K562 (cell line): ENCODE measurements at regions not wholly inside any gene's neighbourhood (a gene's known extent, or its start where the extent isn't known, plus 50 kb on each side); places are given as distances from the start of the nearest gene placed in this dataset.

Experiments
- ATAC-seq: fragments of 200-7000 bp; cut with Tn5 transposase; 3 replicates; pipeline ENCODE4 v1.9.1; 2020; ENCODE audit warnings: moderate library complexity
- BruUV-seq: library from RNA; stranded (reverse); fragments of 400-500 nt; replicated peaks from 2 replicates; lab custom pipeline; 2021; lab: Mats Ljungman, UMichigan
- CTCF ChIA-PET: fragments of 300-600 bp; formaldehyde crosslinking; extraction: SDS; loops from one replicate; lab custom pipeline; 2021; ENCODE audit warnings: low intra/inter-chr PET ratio; lab: Yijun Ruan, JAX
- POLR2A ChIA-PET: fragments of 300-600, 350-650 bp; sonication (Branson Sonifier 250); formaldehyde crosslinking; extraction: SDS; loops from one replicate; lab custom pipeline; 2021; ENCODE audit warnings: antibody characterized with exemption, inconsistent platforms; lab: Yijun Ruan, JAX
- DNase-seq, 4 experiments: peaks; one replicate each; pipeline versions ENCODE4 v3.0.0 to v3.0.0-alpha.2; 2011 to 2018; ENCODE audit warnings: low spot score in 3 of 4, mixed read lengths in 3 of 4; ENCODE audit errors: extremely low read depth in 1 of 4
- FAIRE-seq: peaks from 2 replicates; lab custom pipeline; 2011; peaks lifted over from hg19 to GRCh38; lab: Jason Lieb, UNC
- H2AFZ ChIP-seq: 2 replicates; pipeline ENCODE4 v1.6.0; 2011; ENCODE audit warnings: low read depth, low read length, control low read depth, inconsistent platforms
- H3K27ac ChIP-seq: fragments of 200-600 bp; 3 replicates; pipeline ENCODE4 v1.8.0; 2011; ENCODE audit warnings: low read depth, mild to moderate bottlenecking, control low read depth, inconsistent platforms, low read length, moderate library complexity, mixed read lengths; ENCODE audit errors: extremely low read depth
- H3K27me3 ChIP-seq, 2 experiments: fragments of 300-600 bp in 1 of 2; 2 replicates in 1 of 2; 3 replicates in 1 of 2; pipeline versions ENCODE4 v1.6.0 to v1.8.0; 2011; ENCODE audit warnings: inconsistent platforms in 2 of 2, low read length in 2 of 2, mild to moderate bottlenecking in 1 of 2, mixed read lengths in 1 of 2, moderate library complexity in 1 of 2; ENCODE audit not compliant: control insufficient read depth in 2 of 2, insufficient read depth in 2 of 2
- H3K36me3 ChIP-seq: fragments of 300-600 bp; 3 replicates; pipeline ENCODE4 v1.8.0; 2011; ENCODE audit warnings: mild to moderate bottlenecking, low read length, inconsistent platforms; ENCODE audit not compliant: control insufficient read depth, insufficient read depth
- H3K4me1 ChIP-seq, 2 experiments: fragments of 200-600 bp in 1 of 2; replicated peaks in 1 of 2; 2 replicates in 1 of 2; 3 replicates in 1 of 2; pipeline versions ENCODE4 v1.5.1 to v1.8.0; 2011; ENCODE audit warnings: inconsistent platforms in 2 of 2, low read length in 2 of 2, mild to moderate bottlenecking in 1 of 2, mixed read lengths in 1 of 2, moderate library complexity in 1 of 2; ENCODE audit not compliant: control insufficient read depth in 2 of 2, insufficient read depth in 2 of 2
- H3K4me2 ChIP-seq: 2 replicates; pipeline ENCODE4 v1.6.1; 2011; ENCODE audit warnings: low read length, control low read depth, inconsistent platforms, mixed read lengths; ENCODE audit not compliant: insufficient read depth
- H3K4me3 ChIP-seq: fragments of 200-600 bp; sonication (generic), shearing (Covaris generic); 2 replicates; pipeline ENCODE4 v1.5.1; 2016; ENCODE audit warnings: control low read depth, inconsistent platforms
- H3K79me2 ChIP-seq: fragments of 200-600 bp; 3 replicates; pipeline ENCODE4 v1.8.0; 2011; ENCODE audit warnings: low read length, inconsistent platforms; ENCODE audit not compliant: control insufficient read depth, insufficient read depth
- H3K9ac ChIP-seq, 2 experiments: 2 replicates each; pipeline versions ENCODE4 v1.6.0 to v1.6.1; 2011; ENCODE audit warnings: low read depth in 2 of 2, low read length in 2 of 2, control low read depth in 1 of 2, inconsistent platforms in 1 of 2, mild to moderate bottlenecking in 1 of 2, mixed read lengths in 1 of 2; ENCODE audit not compliant: insufficient read depth in 1 of 2
- H3K9me1 ChIP-seq: one replicate; pipeline ENCODE4 v1.6.0; 2011; ENCODE audit warnings: inconsistent platforms, mild to moderate bottlenecking, low read length, moderate library complexity; ENCODE audit not compliant: control insufficient read depth, insufficient read depth
- H3K9me3 ChIP-seq: replicated peaks from 2 replicates; pipeline ENCODE4 v1.5.1; 2011; ENCODE audit warnings: low read depth, low read length, inconsistent platforms; ENCODE audit not compliant: control insufficient read depth, insufficient read depth
- H4K20me1 ChIP-seq: replicated peaks from 2 replicates; pipeline ENCODE4 v1.6.1; 2011; ENCODE audit warnings: low read length, inconsistent platforms, mixed read lengths; ENCODE audit not compliant: control insufficient read depth, insufficient read depth
- CBFB ChIP-seq: sonication (generic); formaldehyde crosslinking; IDR thresholded peaks from 2 replicates; pipeline ENCODE4 v1.4.0; 2020; ENCODE audit warnings: mild to moderate bottlenecking, missing genetic modification reagents
- CCAR2 ChIP-seq: fragments of 200-400 bp; formaldehyde crosslinking; IDR thresholded peaks from 2 replicates; pipeline ENCODE4 v1.6.1; 2017; ENCODE audit warnings: mild to moderate bottlenecking, low read depth, low read length
- FUS ChIP-seq: fragments of 200-400 bp; formaldehyde crosslinking; optimal IDR thresholded peaks from 2 replicates; pipeline ENCODE3; 2017; ENCODE audit warnings: low read depth, low read length
- HDGF ChIP-seq: fragments of 450-650 bp; IDR thresholded peaks from 2 replicates; pipeline ENCODE4 v1.6.1; 2016
- KLF6 ChIP-seq: fragments of 250-450 bp; sonication (Bioruptor Pico); IDR thresholded peaks from 2 replicates; pipeline ENCODE4 v1.4.0; 2020; ENCODE audit warnings: mild to moderate bottlenecking, moderate library complexity, borderline replicate concordance
- MTA1 ChIP-seq: fragments of 450-650 bp; IDR thresholded peaks from 2 replicates; pipeline ENCODE4 v1.6.1; 2017; ENCODE audit warnings: borderline replicate concordance
- MXI1 ChIP-seq: IDR thresholded peaks from 2 replicates; pipeline ENCODE4 v1.6.1; 2011; ENCODE audit warnings: low read depth, mild to moderate bottlenecking, improper control_type of control experiment, low read length
- TRIM28 ChIP-seq: fragments of 450-650 bp; IDR thresholded peaks from 2 replicates; pipeline ENCODE4 v1.6.1; 2017
- YBX1 ChIP-seq: fragments of 450-650 bp; IDR thresholded peaks from 2 replicates; pipeline ENCODE4 v1.7.1; 2016; ENCODE audit warnings: mild to moderate bottlenecking
- ZFX ChIP-seq: sonication (generic); formaldehyde crosslinking; IDR thresholded peaks from 2 replicates; pipeline ENCODE4 v1.8.0; 2022; ENCODE audit warnings: mild to moderate bottlenecking, missing genetic modification reagents, moderate library complexity
- WGBS: fragments of 100-300 bp; shearing (Covaris generic); methylation state at CpG from one replicate; pipeline ENCODE4 v1.1.6; 2016; ENCODE audit warnings: low coverage, mixed read lengths; ENCODE audit not compliant: insufficient coverage; ENCODE audit errors: missing lambda C conversion rate; 5-methylcytosine and 5-hydroxymethylcytosine counted together
- in situ Hi-C: fragments of 300-500 bp; cut with MboI; formaldehyde crosslinking; loops from 4 replicates; pipeline ENCODE4 v1.15.0; 2018; ENCODE audit warnings: inconsistent platforms, mixed read lengths
- intact Hi-C: fragments of 100-400 bp; cut with micrococcal nuclease; formaldehyde crosslinking; loops from 2 replicates; pipeline ENCODE4 v1.14.2; 2022
- TF ChIP-seq, protein P1 (sequence below): fragments of 450-650 bp; formaldehyde crosslinking; IDR thresholded peaks from 2 replicates; pipeline ENCODE4 v1.4.0; 2020; ENCODE audit warnings: mild to moderate bottlenecking, mixed read lengths
- TF ChIP-seq, protein P2 (sequence below): fragments of 450-650 bp; formaldehyde crosslinking; IDR thresholded peaks from 2 replicates; pipeline ENCODE4 v1.4.0; 2020; ENCODE audit warnings: mild to moderate bottlenecking
- TF ChIP-seq, protein P3 (sequence below): sonication (generic); IDR thresholded peaks from 2 replicates; pipeline ENCODE4 v1.6.1; 2016
- TF ChIP-seq, protein P4 (sequence below): sonication (generic); formaldehyde crosslinking; IDR thresholded peaks from 2 replicates; pipeline ENCODE4 v1.4.0; 2020; ENCODE audit warnings: mild to moderate bottlenecking, missing genetic modification reagents
- TF ChIP-seq, protein P5 (sequence below): fragments of 450-650 bp; formaldehyde crosslinking; IDR thresholded peaks from 2 replicates; pipeline ENCODE4 v1.4.0; 2020; ENCODE audit warnings: mild to moderate bottlenecking, moderate library complexity

- TF ChIP-seq, protein P1, sequence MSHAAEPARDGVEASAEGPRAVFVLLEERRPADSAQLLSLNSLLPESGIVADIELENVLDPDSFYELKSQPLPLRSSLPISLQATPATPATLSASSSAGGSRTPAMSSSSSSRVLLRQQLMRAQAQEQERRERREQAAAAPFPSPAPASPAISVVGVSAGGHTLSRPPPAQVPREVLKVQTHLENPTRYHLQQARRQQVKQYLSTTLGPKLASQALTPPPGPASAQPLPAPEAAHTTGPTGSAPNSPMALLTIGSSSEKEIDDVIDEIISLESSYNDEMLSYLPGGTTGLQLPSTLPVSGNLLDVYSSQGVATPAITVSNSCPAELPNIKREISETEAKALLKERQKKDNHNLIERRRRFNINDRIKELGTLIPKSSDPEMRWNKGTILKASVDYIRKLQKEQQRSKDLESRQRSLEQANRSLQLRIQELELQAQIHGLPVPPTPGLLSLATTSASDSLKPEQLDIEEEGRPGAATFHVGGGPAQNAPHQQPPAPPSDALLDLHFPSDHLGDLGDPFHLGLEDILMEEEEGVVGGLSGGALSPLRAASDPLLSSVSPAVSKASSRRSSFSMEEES (CRISPR knock-in tag) = no peak
- TF ChIP-seq, protein P2, sequence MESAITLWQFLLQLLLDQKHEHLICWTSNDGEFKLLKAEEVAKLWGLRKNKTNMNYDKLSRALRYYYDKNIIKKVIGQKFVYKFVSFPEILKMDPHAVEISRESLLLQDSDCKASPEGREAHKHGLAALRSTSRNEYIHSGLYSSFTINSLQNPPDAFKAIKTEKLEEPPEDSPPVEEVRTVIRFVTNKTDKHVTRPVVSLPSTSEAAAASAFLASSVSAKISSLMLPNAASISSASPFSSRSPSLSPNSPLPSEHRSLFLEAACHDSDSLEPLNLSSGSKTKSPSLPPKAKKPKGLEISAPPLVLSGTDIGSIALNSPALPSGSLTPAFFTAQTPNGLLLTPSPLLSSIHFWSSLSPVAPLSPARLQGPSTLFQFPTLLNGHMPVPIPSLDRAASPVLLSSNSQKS (CRISPR knock-in tag) = no peak
- TF ChIP-seq MTA1 = no peak
- TF ChIP-seq, all 486 proteins: peak for 0
These were observed 54.2 kb upstream of the DAAM1 start (continued) for GRCh38 chr14:59134307-59134706.

GRCh38 chr14:59137256-59137655 is 51.2 kb upstream of the DAAM1 start:
- Histone ChIP-seq H3K9ac (no peak overlapping the region), H3K4me1 (no peaks in the 10 kb centered on the region), H3K27ac (no peak overlapping the region), H3K4me2 (no peak overlapping the region), H4K20me1 (no peaks in the 10 kb centered on the region), H3K9me3 (no peaks in the 10 kb centered on the region), H3K79me2 (no peaks in the 10 kb centered on the region), H3K9me1 (no peaks in the 10 kb centered on the region), H3K27me3 (peaks cover 6 to 16% of the 10 kb centered on the region in 2 experiments; a peak in 4 of 5 replicates), H3K4me3 (no peak overlapping the region), H2AFZ (no peak overlapping the region), H3K36me3 (no peaks in the 10 kb centered on the region)
- no TSS peak for BruUV-seq
- ATAC-seq (no peak), DNase-seq (no peak), FAIRE-seq (no peak)
- CTCF ChIA-PET = no interaction called here
- POLR2A ChIA-PET = no interaction called here
- intact Hi-C loops = no loop called here
- 0% methylated on average over 2 of the region's 3 CpGs for WGBS
- in situ Hi-C loops = no loop called here
- no peak for TF ChIP-seq HDGF
- no peak for TF ChIP-seq KLF6 (CRISPR knock-in tag)
- TF ChIP-seq, protein P3, sequence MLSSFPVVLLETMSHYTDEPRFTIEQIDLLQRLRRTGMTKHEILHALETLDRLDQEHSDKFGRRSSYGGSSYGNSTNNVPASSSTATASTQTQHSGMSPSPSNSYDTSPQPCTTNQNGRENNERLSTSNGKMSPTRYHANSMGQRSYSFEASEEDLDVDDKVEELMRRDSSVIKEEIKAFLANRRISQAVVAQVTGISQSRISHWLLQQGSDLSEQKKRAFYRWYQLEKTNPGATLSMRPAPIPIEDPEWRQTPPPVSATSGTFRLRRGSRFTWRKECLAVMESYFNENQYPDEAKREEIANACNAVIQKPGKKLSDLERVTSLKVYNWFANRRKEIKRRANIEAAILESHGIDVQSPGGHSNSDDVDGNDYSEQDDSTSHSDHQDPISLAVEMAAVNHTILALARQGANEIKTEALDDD = no peak
- no peak for TF ChIP-seq ZFX (CRISPR knock-in tag)
- TF ChIP-seq CCAR2 = no peak
- TF ChIP-seq TRIM28 = no peak
- TF ChIP-seq CBFB (CRISPR knock-in tag) = no peak
- no peak for TF ChIP-seq MXI1
- TF ChIP-seq YBX1 = no peak
- TF ChIP-seq, protein P4, sequence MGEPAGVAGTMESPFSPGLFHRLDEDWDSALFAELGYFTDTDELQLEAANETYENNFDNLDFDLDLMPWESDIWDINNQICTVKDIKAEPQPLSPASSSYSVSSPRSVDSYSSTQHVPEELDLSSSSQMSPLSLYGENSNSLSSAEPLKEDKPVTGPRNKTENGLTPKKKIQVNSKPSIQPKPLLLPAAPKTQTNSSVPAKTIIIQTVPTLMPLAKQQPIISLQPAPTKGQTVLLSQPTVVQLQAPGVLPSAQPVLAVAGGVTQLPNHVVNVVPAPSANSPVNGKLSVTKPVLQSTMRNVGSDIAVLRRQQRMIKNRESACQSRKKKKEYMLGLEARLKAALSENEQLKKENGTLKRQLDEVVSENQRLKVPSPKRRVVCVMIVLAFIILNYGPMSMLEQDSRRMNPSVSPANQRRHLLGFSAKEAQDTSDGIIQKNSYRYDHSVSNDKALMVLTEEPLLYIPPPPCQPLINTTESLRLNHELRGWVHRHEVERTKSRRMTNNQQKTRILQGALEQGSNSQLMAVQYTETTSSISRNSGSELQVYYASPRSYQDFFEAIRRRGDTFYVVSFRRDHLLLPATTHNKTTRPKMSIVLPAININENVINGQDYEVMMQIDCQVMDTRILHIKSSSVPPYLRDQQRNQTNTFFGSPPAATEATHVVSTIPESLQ (CRISPR knock-in tag) = no peak
- TF ChIP-seq, protein P5, sequence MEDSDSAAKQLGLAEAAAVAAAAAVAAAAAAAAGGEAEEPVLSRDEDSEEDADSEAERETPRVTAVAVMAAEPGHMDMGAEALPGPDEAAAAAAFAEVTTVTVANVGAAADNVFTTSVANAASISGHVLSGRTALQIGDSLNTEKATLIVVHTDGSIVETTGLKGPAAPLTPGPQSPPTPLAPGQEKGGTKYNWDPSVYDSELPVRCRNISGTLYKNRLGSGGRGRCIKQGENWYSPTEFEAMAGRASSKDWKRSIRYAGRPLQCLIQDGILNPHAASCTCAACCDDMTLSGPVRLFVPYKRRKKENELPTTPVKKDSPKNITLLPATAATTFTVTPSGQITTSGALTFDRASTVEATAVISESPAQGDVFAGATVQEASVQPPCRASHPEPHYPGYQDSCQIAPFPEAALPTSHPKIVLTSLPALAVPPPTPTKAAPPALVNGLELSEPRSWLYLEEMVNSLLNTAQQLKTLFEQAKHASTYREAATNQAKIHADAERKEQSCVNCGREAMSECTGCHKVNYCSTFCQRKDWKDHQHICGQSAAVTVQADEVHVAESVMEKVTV (CRISPR knock-in tag) = no peak
- no peak for TF ChIP-seq FUS
